ENCODE measurements at regions not wholly inside any gene's neighbourhood (a gene's known extent, or its start where the extent isn't known, plus 50 kb on each side); places are given as distances from the start of the nearest gene placed in this dataset.

- in situ Hi-C loops (cut with HindIII; ENCODE audit: low sequenced_read_pairs) = no loop called here
- DNase-seq (ENCODE audit: low spot score) = no peak
Observed at GRCh38 chr9:93900971-93901861, 53.9 kb downstream of the BARX1 start.

DNA sequence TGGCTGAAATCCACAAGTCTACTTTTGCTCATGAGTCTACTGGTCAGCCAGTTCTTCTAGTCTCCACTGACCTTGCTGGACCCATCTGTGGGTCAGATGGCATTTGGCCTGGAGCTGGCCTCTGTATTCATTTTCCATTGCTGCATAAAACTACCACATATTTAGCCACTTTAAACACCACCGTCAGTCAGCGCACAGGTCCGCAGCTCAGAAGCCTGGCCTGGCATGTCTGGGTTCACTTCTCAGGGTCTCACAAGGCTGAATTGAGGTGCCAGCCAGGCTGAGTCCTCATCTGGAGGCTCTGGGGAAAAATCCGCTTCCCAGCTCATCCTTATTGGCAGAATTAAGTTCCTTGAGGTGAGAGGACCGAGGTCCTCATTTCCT is 54.7 kb downstream of the BARX1 start:
- in situ Hi-C loops (cut with HindIII; ENCODE audit: low sequenced_read_pairs) = no loop called here
- DNase-seq (ENCODE audit: low spot score) = no peak

DNA sequence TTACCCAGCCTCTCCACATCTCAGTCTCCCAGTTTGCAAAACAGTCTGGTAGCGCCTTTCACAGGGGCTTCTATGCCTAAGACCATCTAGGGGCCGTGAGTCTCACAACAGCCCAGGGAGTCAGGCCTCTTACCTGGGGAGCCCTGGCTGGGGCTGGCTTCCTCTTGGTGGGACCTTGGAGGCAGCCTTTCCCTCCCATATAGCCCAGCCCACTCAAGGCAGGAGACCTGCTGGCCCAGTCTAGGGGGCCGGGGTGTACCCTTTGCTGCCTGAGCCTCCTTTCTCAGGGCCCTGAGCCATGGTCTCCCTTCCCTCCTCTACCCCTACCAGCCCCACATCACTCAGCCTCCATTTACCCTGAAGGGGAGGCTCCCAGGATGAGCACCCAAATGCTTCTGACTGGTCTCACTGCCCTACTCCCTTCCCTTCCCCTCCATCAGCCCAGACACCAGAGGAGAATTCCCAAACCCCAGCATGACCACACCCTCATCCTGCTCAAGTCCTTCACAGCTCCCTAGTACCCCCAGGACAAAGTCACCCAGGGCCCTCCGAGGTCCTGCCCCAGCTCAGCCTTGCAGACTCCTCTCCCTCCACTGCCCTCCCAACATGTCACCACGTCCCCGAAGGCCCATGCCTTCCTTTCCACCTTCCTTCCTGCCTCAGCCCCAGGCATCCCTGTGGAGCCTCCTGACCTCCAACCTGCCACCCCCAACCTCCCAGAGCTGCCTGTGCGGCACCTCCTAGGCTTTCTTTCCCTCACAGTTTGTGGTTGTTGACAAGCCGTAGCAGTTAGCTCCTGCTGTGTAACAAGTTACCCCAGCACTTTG is 55.3 kb downstream of the BARX1 start:
- in situ Hi-C loops (cut with HindIII; ENCODE audit: low sequenced_read_pairs) = no loop called here
- no peak for DNase-seq (ENCODE audit: low spot score)

- in situ Hi-C loops (cut with HindIII; ENCODE audit: low sequenced_read_pairs) = no loop called here
- no peak for DNase-seq (ENCODE audit: low spot score)
Observed at GRCh38 chr9:93898502-93899426, 56.4 kb downstream of the BARX1 start.

GRCh38 chr9:93898026-93898425 is 57.1 kb downstream of the BARX1 start:
- in situ Hi-C loops (cut with HindIII; ENCODE audit: low sequenced_read_pairs) = no loop called here
- no peak for DNase-seq (ENCODE audit: low spot score)

GRCh38 chr9:93897075-93897970 is 57.8 kb downstream of the BARX1 start:
- DNase-seq (ENCODE audit: low spot score) = no peak
- in situ Hi-C loops (cut with HindIII; ENCODE audit: low sequenced_read_pairs) = no loop called here

- in situ Hi-C loops (cut with HindIII; ENCODE audit: low sequenced_read_pairs) = no loop called here
- no peak for DNase-seq (ENCODE audit: low spot score)
Observed at GRCh38 chr9:93896496-93897033, 58.6 kb downstream of the BARX1 start.

DNA sequence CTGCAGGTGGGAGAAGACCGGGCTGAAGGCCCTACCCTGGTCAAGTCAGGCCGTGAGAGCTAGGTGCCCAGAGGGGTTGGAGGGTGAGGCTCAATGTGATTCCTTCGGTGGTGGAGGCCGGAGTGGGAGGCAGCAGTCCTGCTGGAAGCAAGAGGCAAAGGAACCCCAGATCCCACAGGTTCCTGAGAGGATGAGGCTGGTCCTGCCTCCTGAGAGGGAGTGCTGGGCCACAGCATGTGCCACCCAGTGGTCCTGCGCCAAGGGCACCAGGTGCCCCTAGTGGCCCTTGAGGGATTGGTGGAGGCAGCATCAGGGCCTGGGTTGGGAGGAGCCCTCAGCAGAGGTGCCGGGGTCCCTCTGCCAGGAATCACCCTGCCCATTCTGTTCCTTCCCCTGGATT is 59.1 kb downstream of the BARX1 start:
- in situ Hi-C loops (cut with HindIII; ENCODE audit: low sequenced_read_pairs) = no loop called here
- no peak for DNase-seq (ENCODE audit: low spot score)

DNA sequence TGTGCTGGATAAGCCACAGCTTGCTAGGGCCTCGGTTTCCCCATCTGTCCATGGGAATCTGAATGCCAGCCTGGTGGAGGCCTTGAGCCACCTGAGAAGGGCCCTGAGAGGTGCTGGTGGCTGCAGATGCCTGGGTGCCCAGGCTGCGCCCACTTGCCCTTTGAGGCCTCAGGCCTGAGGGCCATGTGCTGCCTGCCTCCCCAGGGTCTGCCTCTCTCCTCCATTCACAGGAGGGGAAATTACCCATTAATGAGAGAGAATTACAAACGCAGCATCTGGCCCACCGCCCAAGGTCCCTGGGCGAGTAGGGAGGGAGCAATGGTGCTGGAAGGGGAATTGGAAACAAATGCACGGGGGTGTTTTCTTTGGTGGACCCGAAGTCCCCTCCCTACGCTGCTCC is 59.6 kb downstream of the BARX1 start:
- in situ Hi-C loops (cut with HindIII; ENCODE audit: low sequenced_read_pairs) = no loop called here
- DNase-seq (ENCODE audit: low spot score) = no peak

- in situ Hi-C loops (cut with HindIII; ENCODE audit: low sequenced_read_pairs) = no loop called here
- DNase-seq (ENCODE audit: low spot score) = no peak
Observed at GRCh38 chr9:93894691-93895079, 60.5 kb downstream of the BARX1 start.

GRCh38 chr9:93893899-93894690 is 61.1 kb downstream of the BARX1 start:
- in situ Hi-C loops (cut with HindIII; ENCODE audit: low sequenced_read_pairs) = no loop called here

DNA sequence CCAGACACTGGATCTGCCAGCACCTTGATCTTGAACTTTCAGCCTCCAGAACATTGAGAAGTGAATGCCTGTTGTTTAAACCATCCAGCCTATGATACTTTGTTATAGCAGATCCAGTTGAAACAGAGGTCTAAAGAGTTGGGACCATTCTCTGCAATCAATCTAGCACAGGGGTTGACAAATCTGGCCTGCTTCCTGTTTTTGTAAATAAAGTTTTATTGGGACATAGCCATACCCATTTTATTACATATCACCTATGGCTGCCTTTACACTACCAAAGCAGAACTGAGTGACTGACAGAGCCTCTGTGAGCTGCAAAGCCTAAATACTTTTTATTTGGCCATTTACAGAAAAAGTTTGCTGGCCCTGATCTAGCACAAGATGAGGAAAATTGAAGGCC is 62.0 kb downstream of the BARX1 start:
- no peak for DNase-seq (ENCODE audit: low spot score)
- in situ Hi-C loops (cut with HindIII; ENCODE audit: low sequenced_read_pairs) = no loop called here

More at GRCh38 chr9:93893899-93894690, 61.1 kb downstream of the BARX1 start:
- DNase-seq (ENCODE audit: low spot score) = no peak

GRCh38 chr9:93892748-93893147 is 62.4 kb downstream of the BARX1 start:
- no peak for DNase-seq (ENCODE audit: low spot score)
- in situ Hi-C loops (cut with HindIII; ENCODE audit: low sequenced_read_pairs) = no loop called here

GRCh38 chr9:93891549-93892310 is 63.4 kb downstream of the BARX1 start:
- no peak for DNase-seq (ENCODE audit: low spot score)
- in situ Hi-C loops (cut with HindIII; ENCODE audit: low sequenced_read_pairs) = no loop called here

DNA sequence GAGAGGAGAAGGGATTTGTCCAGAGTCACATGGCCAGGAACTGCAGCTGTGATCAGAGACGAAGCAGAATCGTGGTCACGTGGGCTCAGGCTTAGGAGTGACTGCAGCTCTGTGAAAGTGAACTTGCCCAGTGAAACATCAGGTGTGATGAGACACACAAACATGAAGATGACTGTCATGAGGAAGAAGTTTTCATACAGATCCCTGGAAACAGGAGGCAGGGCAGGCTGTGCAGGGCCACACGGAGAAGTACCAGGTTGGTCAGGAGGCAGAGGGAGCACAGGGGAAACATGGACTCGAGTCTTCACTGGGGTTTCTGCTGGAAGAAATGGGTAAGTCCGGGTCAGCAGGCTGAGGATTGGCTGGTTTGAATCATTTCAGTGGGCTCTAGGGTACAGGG is 64.1 kb downstream of the BARX1 start:
- DNase-seq (ENCODE audit: low spot score) = no peak
- in situ Hi-C loops (cut with HindIII; ENCODE audit: low sequenced_read_pairs) = no loop called here

- in situ Hi-C loops (cut with HindIII; ENCODE audit: low sequenced_read_pairs) = no loop called here
- DNase-seq (ENCODE audit: low spot score) = no peak
Observed at GRCh38 chr9:93890436-93890935, 64.7 kb downstream of the BARX1 start.

DNA sequence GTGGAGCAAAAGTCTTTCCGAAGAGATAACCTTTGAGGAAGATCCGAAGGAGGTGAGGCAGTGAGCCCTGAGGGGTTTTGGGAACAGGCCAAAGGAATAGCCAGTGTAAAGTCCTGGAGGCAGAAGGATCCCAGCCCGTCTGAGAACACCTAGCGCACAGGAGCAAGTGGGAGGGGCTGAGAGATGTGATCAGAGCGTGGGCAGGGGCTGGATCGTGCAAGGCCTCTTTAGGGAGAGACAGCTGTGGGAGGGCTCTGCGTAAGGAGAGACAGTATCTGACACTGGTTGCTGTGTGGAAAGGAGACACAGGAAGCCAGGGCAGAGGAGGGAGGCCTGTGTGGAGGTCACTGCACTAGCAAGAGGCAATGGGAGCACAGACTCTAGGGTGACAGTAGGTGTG is 68.2 kb downstream of the BARX1 start:
- no peak for DNase-seq (ENCODE audit: low spot score)
- in situ Hi-C loops (cut with HindIII; ENCODE audit: low sequenced_read_pairs) = no loop called here
